Activated T-helper 1 cell treated with Interleukin-2 at 50 U/mL for 16 hours (primary cell): ENCODE measurements at regions not wholly inside any gene's neighbourhood (a gene's known extent, or its start where the extent isn't known, plus 50 kb on each side); places are given as distances from the start of the nearest gene placed in this dataset.
"Not testable (repeated sequence)": the region's sequence is repeated elsewhere in the genome, so short reads cannot be mapped to it uniquely, and the experiment has no call there.

ENCODE experiments used
- DNase-seq: peaks from one replicate; pipeline ENCODE4 v3.0.0-alpha.2; 2020; ENCODE audit warnings: low read depth

DNA sequence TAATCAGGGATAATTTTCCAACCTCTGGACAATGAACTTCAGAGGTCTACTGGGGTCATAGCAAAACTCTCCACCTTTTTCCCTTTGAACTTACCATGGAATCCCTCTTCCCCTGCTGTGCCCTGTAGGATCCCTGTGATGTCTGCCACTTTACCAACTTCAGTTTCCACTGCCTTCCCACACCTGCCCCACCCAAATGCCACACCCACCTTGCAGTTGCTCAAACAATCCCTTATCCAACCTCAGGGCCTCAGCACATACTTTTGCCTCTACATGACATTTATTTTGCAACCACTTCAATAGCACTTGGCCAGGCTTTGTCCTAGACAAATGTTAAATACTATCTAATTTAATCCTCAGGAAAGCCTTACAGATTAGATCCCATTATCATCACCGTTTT is 463.7 kb upstream of the WWC1 start:
- DNase-seq: no peak

DNA sequence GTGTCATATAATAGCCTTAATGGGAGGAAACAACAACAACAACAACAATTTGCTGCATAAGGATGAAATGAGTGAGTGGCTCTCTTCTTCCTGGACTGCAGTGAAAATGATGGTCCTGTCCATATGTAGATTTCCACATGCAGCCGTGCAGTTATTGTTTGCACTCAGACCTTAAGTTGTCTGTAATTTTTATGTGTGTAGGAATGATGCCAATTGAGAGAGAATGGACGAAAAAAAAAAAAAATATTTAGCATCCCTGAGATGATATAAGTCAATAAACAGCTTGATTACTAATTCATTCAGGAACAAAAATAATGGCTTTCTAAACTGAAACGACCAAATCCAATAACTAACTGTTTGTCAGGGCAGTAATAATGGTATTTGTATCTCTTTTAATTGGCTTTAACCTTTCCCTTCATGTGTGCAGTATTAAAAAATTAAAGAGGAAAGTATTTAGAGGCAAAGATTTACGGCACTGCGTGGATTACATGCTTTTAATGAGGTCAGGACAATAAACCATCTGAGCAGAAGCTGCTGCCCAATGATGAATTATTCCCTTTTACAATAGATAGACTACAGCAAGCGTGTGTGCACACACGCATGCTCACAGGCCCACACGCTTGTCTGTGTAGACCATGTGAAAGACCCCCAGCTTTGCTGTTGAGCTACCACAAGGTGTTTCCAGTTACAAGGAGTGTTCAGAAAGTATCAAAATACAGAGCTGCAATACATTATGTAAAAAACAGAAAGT is 459.5 kb upstream of the WWC1 start:
- DNase-seq: no peak

DNA sequence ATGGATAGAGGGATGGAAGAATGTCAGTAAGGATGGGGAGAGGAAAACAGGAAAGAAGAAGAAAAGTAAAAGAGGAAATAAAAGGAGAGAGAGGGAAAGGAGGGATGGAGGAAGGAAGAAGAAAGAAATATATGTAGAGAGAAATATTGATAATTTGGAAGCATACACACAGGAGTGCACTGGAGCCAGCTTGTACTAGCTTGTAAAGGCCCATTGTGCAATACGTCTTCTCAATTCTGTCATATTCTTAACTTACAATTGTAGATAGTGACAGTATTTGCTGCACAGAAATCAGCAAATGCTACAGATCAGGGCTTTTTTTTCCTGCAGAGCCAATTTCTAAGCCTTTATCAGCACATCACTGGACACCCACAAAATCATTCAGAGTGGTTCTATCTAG is 458.8 kb upstream of the WWC1 start:
- no peak for DNase-seq

DNA sequence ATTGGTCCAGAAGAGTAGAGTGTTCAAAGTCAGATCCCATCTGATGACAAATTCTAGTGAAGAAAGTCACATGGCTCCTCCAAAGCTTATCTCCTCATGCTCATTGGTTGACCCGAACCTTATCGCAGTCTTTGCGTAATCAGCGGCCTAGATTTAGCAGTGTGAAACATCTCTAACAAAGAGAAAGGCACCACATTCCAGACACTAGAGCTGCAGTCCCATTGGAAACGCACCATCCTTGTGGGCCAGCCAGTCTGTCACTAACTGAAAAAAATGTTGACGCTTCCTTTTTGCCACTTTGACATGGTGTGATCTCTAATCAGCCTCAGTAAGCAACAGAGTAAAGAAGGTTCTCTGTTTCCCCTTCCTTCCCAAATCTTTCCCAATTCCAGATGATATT is 458.0 kb upstream of the WWC1 start:
- DNase-seq: no peak

DNA sequence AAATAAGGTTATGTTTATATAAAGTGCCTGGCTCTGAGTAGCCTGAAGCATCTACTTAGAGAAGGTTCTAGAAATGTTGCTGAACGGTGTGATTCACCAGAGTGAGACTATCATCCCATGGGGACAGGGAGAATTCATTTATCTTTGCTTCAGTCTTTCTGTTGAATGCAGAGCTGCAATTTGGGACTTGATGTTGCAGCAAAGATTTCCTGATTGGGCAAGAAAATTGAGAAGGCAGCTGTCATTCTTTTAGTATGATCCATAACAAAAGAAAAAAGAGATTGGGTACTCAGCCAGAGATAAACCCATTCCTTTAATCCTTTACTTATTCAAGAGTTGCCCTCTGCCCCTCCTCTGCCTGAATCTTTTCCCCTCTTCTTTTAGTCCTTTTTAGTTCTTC is 456.3 kb upstream of the WWC1 start:
- DNase-seq: no peak

DNA sequence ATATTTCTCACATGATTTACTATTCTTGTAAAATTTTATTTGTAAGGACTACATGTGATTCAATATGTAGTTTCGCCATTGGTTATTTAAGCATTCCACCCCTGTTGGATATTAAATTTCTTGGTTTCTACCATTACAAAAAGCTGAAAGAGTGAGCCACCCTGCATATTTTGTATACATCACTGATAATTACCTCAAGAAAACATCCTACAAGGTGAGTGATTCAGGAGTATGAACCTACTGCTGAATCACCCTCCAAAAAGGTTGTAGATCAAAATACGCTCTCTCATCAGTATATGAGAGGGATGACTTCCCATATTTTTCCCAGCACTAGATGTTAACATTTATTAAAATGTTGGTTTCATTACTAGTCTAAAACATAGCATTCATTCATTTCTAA is 454.3 kb upstream of the WWC1 start:
- no peak for DNase-seq

DNA sequence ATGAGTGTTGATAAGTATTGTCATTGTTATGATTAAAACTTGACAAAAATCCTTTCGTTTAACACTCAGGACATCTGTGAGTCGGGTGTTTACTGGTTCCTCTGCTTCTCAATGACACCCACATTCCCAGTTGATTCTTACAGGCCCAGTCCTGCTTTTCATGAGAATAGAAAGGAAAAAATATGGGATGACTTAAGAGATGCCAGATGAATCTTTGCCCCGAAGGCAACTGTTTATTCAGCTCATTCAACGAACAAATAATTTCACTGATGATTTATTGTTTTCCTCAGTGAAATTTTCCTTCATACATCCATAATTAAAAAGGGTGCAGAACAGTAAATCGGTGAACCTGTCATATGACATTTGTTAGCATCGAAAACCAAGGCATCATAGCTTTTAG is 452.4 kb upstream of the WWC1 start:
- DNase-seq: no peak

DNA sequence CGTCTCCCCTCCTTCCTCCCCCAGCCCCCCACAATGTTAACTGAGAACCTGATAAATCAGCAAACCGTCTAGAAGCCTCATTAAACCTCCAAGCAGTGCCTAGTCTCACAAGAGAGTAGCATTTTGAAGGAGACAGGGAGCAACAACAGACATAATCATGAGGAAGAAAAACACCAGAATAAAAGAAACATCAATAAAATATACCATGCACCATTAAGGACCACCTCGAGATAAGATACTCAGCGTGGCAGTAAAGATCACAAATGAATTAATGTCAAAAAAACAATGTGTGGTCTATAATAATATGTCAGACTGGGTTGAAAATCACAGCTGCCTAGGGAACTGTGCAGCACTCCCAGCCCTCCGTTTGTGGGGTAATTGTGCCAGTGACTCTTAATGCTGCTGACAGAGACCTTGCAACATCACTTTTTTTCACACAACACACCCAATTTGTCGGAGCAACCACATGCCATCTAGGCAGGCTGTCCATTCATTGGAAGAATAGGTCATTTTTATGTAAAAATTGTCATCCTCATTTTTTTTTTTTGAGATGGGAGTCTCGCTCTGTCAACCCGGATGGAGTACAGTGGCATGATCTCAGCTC is 450.8 kb upstream of the WWC1 start:
- DNase-seq: no peak

DNA sequence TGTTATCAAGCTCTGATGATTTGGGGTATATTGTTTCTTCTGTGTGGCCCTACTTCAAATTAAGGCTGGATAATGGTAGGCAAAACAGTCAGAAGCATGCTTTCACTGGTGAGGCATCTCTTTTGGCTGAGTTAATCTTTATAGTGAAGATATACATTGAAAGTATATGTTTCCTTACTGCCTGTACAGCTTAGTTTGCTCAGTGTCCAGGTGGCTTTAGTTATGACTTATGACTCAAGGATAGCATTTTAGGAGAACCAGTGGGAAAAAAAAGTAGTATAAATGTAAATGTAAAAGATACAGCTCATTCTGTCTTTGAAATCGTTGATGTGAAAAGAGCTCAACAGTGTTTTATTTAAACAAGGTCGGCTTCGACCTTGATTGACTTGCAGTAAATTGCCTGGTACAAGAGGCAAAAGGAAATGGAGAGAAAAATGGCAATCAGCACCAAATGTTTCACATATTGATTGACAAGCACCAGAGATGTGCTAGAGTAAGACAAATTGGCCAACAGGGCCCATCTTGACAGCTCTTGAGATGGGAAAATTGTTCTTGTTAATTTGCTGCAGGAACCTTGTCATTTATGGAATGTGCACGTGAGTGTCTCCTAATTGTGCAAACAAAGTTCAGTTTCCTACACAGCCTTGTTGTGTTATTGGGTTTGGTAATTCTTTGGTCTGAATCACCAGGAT is 447.4 kb upstream of the WWC1 start:
- no peak for DNase-seq

DNA sequence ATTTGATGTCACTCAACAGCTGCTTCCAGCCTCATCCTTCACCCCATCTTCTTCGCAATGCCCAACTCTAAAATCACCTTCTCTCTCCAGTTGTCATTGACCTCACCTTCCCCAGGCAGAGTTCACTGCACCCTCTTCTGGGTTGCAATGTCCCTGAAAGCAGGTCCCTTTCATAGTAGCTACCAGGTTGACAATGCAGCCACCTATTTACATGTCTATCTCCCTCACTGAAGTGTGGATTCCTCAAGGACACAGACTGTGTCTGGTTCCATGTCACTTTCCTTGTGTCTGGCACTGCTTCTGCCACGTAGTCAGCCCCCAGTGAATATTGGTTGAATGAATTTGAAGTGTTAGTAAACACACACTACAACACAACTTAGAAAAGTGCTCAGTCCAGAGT is 445.5 kb upstream of the WWC1 start:
- no peak for DNase-seq

DNA sequence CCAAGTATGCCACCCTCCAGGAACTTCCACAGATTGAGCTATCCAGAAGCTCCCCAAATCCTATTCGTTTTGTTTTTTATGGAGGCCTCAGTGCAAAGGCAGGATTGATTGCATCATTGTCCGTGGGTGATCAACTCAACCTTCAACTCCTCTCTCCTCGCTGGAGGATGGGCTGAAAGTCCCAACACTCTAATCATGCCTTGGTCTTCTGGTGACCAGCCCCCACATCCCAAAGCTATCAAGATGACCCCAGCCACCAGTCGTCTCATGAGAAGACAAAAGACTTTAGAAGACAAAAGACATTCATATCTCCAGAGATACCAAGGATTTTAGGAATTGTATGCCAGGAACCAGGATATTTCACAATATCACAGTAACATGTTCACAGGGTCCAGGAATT is 441.6 kb upstream of the WWC1 start:
- DNase-seq: no peak

DNA sequence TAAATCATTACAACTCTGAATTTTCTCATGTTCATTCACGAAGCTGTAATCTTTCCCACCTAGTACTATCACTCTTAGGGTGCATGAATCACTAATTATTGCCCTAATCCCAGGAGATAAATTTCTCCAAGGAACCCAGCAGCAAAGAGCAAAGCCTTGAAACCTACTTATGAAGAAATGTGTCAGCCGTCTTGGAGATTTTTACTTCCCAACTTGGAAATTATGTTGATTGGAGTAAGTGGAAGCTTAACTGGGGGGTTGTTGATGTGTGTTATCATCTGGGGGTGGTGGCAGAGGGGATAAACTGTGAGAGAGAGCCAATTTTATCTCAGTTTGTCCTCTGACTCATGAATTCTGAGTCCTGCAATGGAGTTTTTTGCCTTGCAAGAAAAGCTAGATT is 440.5 kb upstream of the WWC1 start:
- no peak for DNase-seq

DNA sequence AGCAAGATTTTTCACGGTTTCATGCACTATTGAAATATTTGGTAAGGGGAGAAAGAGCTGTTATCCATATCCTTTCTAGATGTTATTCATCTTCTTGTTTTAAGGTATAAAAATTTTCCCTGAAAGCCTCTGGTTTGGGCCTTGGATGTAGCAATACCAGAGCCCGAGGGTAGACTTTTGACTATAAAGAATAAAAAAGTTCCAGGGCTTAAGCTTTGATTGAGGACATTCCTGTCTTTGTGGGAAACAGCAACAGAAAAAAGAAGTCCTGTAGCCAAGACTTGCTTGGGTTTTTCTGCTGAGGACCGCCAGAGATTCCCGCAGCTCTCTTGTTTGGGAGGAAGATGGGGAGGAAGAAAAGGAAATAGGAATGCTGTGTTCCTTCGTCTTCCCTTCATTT is 440.0 kb upstream of the WWC1 start:
- no peak for DNase-seq

DNA sequence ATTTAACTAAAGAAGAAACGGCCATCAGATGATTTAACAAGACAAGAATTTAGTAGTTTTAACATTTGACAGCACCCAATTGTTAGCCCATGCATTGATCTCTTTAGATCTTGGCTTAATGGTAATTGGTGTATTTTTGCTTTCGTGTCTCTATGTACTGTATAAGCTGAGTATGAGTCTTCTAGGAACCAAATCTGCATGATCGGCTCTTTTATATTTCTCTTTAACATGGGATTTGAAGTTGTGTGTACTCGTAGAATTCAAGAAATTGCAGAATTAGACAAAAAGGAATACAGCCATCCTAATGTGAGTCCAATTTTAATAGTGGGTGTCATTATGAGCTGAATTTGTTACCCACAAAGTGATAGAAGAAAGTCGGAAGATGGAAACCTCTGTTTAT is 438.9 kb upstream of the WWC1 start:
- DNase-seq: no peak

DNA sequence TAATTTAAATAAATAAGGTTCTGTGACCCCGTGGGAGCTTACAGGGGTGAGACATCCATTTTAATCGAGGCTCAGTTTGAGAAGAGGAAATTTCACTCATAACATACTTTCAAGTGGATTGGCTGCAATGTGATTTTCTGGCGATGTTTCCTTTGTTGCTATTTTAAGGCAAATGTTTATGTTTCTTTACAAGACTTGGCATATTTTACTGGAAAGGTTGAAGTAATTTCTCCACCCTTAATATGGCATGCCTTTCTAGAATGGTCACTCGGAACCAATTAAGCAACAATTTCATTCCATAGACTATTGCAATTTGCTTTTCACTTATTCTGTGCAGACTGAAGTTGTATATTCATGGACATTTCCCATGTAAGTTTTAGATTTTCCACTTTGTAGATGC is 438.0 kb upstream of the WWC1 start:
- no peak for DNase-seq

DNA sequence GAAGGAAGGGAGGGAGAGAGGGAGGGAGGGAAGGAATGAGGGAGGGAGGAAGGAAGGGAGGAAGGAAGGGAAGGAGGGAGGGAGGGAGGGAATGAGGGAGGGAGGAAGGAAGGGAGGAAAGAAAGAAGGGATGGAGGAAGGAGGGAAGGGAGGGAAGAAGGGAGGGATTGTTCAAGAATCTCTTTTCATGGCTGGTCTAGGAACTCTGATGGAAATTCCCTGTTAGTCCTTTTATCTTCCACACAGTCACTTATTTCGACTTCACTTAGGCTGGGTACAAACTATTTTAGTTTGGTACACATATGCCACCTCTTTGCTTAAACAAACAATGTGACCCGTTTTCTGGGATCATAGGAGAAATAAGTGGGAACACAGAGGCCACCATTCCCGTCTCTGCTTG is 435.6 kb upstream of the WWC1 start:
- no peak for DNase-seq

DNA sequence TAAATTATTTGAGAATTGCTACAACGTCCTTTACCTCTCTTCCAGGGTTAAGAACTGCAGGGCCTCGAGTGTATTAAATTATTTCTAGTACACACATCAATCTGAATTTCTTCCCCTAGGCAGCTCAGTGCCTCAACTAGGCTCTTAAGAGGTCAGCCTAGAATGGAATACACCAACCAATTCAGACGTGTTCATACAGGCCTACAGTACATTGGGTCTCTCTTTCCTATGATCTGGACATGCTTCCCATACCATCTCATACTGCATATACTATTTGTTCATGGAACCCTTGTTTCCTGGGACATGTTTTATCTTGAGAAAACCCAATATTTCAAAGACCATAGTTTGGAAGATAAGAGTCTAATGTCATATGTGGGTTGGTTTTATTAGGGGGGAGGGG is 434.1 kb upstream of the WWC1 start:
- no peak for DNase-seq

DNA sequence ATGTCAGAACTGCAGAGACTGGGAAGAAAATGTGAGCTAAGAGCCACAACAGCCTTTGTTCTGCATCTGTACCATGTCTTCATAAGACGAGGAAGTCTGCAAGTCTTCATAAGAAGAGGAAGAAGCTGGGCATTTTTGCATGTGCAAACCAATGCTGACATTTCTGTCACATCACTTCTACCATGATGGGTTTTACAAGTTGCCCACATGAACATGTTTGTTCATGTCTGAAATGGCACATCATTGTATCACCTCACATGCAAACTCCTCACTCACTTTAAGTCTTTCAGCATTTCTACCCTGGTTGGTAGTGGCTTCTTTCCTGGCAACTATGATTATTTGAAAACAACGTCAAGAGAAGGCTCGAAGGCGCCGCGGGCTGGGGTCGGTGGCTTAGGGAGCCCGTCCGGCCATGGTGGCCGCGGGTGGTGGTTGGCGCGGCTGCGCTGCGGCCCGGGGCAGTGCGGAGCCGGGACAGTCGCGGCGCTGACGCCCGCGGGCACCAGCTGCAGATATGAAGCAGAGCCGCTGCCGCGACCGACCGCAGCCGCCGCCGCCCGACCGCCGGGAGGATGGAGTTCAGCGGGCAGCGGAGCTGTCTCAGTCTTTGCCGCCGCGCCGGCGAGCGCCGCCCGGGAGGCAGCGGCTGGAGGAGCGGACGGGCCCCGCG is 433.1 kb upstream of the WWC1 start:
- not testable (repeated sequence) for DNase-seq

DNA sequence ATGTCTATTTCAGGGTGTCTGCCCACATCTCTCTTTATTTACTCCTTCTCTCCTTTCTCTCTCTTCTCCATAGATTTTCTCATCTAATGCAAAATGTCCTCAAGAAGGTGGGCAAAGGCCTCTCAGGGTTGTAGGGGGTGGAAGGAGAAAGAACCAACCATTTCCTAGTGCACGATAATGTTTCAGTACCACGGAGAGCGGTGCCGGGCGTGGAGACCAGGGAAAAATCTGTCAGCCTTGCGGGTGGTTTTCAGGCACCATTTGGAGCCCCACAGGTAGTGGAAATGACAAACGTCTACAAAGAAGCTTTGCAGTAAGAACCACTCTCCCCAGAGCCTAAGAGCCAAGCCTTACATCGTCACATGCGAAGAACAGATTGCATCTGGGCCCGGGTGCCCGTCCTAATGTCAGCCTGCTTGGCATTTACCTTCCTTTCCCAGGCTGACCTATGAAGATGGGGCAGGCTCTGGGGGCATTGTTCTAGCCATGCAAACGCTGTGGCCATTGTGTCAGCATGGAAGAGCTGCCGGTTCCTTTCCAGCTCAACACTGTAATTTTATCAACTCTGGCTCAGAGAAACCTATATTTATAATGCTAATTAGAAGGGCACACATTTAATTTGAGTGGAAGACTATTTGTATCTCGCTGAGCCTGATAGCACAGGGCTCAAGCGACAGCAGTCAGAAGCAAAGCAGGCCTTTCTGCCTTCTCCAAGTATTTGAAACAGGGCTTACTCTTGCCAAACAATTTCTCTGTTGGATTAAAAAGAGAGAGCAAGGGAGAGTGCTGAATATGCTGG is 430.1 kb upstream of the WWC1 start:
- no peak for DNase-seq

DNA sequence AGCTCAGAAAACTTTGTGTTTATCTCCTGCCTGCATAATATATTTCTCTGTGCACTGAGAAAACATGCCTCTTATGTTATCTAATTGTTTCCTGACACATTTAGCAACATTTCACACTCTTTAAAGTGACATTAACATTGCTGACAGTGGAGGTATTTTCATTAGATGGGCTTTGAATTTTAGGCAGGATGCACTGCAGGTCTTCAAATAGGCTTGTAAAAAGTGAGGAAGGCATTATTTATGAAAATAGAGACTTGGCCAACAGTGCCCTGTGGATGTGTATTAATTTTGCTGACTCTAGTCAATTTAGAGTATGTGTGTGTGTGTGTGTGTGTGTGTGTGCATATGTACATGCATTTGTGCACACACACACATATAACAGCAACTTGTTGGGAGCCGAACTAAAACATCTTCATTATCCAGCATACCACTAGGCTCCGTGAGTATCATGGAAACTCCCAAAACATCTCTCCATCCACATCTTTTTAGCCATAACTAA is 429.5 kb upstream of the WWC1 start:
- no peak for DNase-seq

DNA sequence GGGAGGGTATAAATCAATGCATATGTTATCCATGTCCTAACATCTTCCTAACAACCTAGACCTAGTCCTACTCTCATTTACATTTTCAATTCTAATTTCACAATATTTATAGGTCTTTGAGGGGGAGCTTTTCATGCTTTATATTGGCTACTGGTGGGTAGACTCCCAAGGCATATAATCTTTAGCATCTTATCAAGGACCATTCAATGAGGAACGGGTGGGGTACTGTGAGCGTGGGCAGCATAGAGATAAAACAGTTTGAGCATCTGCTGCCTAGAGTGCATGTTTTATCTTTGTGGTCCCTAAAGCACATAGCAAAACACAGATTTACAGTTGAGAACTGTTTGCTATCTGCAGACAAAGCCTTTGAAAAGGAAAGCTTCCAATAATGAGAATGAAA is 427.6 kb upstream of the WWC1 start:
- no peak for DNase-seq

DNA sequence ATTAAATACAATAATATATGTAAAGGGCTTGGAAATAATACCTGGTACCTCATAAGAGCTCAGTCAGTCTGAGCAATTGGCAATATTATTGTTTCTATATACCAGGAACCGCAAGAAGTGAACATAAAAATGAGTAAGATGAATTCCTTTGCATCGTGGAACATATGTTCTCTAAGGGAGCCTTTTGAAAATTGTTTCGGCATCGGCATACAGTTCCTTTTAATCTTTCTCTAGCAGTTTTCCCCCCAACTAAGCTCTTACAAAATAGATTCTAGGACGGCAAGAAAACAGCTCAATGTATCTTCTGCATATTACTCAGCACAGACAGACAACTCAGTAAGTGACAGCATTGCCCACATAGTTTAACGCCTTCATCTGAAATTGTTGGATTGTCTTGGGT is 426.6 kb upstream of the WWC1 start:
- DNase-seq: no peak
